ENCODE measurements at regions not wholly inside any gene's neighbourhood (a gene's known extent, or its start where the extent isn't known, plus 50 kb on each side); places are given as distances from the start of the nearest gene placed in this dataset.

DNA sequence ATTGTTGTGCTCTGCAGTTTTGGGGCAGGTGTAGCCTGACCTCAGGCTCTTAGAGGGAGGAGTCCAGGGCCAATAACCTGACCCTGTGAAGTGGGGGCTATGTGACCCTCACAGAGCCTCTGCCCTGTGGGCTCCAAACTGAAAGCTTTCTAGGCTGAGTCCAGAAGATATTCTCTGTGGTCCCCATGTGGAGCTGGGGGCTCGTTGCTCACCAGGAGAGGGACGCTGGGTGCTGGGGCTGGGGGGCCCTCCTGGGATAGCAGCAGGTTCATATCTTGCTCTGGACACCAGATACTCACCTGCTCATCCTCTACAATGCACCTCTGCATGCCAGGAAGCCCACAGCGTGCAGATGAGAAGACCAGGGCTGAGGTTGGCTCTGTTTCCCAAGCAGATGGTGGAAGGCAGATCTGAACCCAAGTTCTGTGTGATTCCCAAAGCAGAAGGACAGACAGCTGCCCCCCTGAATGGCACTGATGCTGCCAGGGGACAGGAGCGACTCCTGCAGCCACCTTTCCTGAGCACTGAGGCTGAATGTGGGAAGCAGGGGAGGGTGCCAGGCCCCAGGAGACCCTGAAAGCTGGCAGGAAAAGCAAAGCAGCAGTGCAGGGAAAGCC, 1022.0 kb downstream of the TBC1D22A start:
- no peak for DNase-seq
- intact Hi-C loops (cut with micrococcal nuclease): no loop called here
- CTCF ChIA-PET: no interaction called here
- H3K4me1 Mint-ChIP-seq (ENCODE audit: low read depth): no peaks in the 10 kb centered on the region
- peaks cover 3% of the 10 kb centered on the region for H3K9me3 Mint-ChIP-seq
- H3K4me3 Mint-ChIP-seq: no peak overlapping the region
- H3K27me3 Mint-ChIP-seq (ENCODE audit: low read depth): peaks cover 16% of the 10 kb centered on the region
- H3K27ac Mint-ChIP-seq: no peak overlapping the region
- H3K36me3 Mint-ChIP-seq (ENCODE audit: low read depth): no peaks in the 10 kb centered on the region

- Mint-ChIP-seq H3K27me3 (ENCODE audit: low read depth) (peaks cover 16% of the 10 kb centered on the region), H3K4me1 (ENCODE audit: low read depth) (no peaks in the 10 kb centered on the region), H3K27ac (no peak overlapping the region), H3K36me3 (ENCODE audit: low read depth) (no peaks in the 10 kb centered on the region), H3K9me3 (peaks cover 3% of the 10 kb centered on the region), H3K4me3 (no peak overlapping the region)
- CTCF ChIA-PET: no interaction called here
- no peak for DNase-seq
- intact Hi-C loops (cut with micrococcal nuclease): no loop called here
These were observed 1021.2 kb downstream of the TBC1D22A start for GRCh38 chr22:47783433-47784366.

GRCh38 chr22:47782328-47783075, 1020.1 kb downstream of the TBC1D22A start:
- Mint-ChIP-seq H3K27ac (no peak overlapping the region), H3K36me3 (ENCODE audit: low read depth) (no peaks in the 10 kb centered on the region), H3K4me3 (no peak overlapping the region), H3K27me3 (ENCODE audit: low read depth) (peaks cover 9% of the 10 kb centered on the region), H3K9me3 (peaks cover 3% of the 10 kb centered on the region), H3K4me1 (ENCODE audit: low read depth) (no peaks in the 10 kb centered on the region)
- CTCF ChIA-PET: no interaction called here
- no peak for DNase-seq
- intact Hi-C loops (cut with micrococcal nuclease): no loop called here

DNA sequence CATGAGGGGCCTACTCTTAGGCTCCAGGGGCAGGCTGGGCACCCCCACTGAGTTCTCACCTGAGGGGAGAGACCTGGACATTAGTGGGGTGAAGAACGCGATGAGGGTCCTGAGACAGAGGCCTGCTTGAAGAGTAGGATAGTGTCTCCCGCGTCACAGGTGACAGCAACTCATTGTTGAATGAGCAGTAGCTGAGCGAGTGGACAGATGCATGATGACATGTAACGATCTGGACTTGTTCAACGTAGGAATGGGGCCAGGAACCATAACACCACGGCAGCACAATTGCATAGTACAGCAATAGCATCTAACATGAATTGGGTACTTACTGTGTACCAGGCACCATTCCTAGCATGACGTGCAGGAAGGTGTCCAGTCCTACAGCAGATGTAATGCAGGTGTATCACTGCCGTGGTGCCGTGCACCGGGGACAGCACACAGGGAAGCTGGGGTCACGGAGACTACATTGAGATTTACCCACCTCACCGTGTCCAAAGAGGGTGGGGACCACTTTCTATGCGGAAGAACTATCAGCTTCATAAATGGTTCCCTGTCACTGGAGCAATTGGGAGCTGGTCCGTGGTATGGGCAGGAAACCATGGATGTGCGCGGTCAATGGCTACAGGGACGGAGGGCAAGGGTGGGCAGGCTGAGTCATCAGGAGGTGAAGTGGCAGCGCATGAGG, 1019.1 kb downstream of the TBC1D22A start:
- Mint-ChIP-seq H3K4me3 (no peak overlapping the region), H3K9me3 (peaks cover 3% of the 10 kb centered on the region), H3K36me3 (ENCODE audit: low read depth) (no peaks in the 10 kb centered on the region), H3K27ac (no peak overlapping the region), H3K27me3 (ENCODE audit: low read depth) (peaks cover 8% of the 10 kb centered on the region), H3K4me1 (ENCODE audit: low read depth) (no peaks in the 10 kb centered on the region)
- CTCF ChIA-PET: no interaction called here
- DNase-seq: no peak
- intact Hi-C loops (cut with micrococcal nuclease): no loop called here

- H3K9me3 Mint-ChIP-seq: peaks cover 3% of the 10 kb centered on the region
- no peak for DNase-seq
- CTCF ChIA-PET: no interaction called here
- no peaks in the 10 kb centered on the region for H3K36me3 Mint-ChIP-seq (ENCODE audit: low read depth)
- H3K27ac Mint-ChIP-seq: no peak overlapping the region
- H3K27me3 Mint-ChIP-seq (ENCODE audit: low read depth): peaks cover 8% of the 10 kb centered on the region
- no peaks in the 10 kb centered on the region for H3K4me1 Mint-ChIP-seq (ENCODE audit: low read depth)
- intact Hi-C loops (cut with micrococcal nuclease): no loop called here
- no peak overlapping the region for H3K4me3 Mint-ChIP-seq
These were observed 1018.6 kb downstream of the TBC1D22A start for GRCh38 chr22:47781024-47781423.

- H3K36me3 Mint-ChIP-seq (ENCODE audit: low read depth): no peaks in the 10 kb centered on the region
- H3K27ac Mint-ChIP-seq: no peak overlapping the region
- H3K27me3 Mint-ChIP-seq (ENCODE audit: low read depth): peaks cover 6% of the 10 kb centered on the region
- intact Hi-C loops (cut with micrococcal nuclease): no loop called here
- CTCF ChIA-PET: no interaction called here
- H3K4me1 Mint-ChIP-seq (ENCODE audit: low read depth): no peaks in the 10 kb centered on the region
- H3K9me3 Mint-ChIP-seq: peaks cover under 1% of the 10 kb centered on the region
- H3K4me3 Mint-ChIP-seq: no peak overlapping the region
- no peak for DNase-seq
These were observed 1017.9 kb downstream of the TBC1D22A start for GRCh38 chr22:47780281-47780875.

GRCh38 chr22:47779474-47779873, 1017.0 kb downstream of the TBC1D22A start:
- H3K27me3 Mint-ChIP-seq (ENCODE audit: low read depth): peaks cover 5% of the 10 kb centered on the region
- no peak for DNase-seq
- CTCF ChIA-PET: no interaction called here

DNA sequence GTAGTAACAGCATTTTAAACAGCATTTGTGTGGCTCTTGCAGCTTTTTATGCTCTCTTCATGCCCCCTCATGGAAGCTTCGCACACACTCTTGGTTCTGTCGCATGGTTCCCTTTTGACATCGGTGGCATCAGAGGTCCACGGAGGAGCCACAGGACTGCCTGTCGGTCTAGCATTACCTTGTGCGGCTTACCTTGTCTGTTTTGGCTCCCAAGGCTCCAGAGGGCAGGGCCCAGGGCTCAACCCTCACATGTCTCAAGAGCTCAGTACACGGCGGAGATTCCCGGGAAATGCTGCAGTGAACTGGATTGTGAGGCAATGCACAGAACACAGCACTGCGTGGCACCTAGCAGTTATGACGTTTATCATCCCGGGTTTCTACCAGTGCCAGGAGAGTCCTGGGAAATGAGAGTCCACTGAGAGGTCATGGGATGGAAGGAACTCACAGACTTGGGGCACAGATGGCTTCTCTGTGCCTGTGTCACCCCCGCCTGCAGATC, 1015.8 kb downstream of the TBC1D22A start:
- intact Hi-C loops (cut with micrococcal nuclease): no loop called here
- H3K27ac Mint-ChIP-seq: no peak overlapping the region
- H3K27me3 Mint-ChIP-seq (ENCODE audit: low read depth): peaks cover 5% of the 10 kb centered on the region
- no peaks in the 10 kb centered on the region for H3K9me3 Mint-ChIP-seq
- CTCF ChIA-PET: no interaction called here
- H3K4me1 Mint-ChIP-seq (ENCODE audit: low read depth): no peaks in the 10 kb centered on the region
- no peaks in the 10 kb centered on the region for H3K36me3 Mint-ChIP-seq (ENCODE audit: low read depth)
- H3K4me3 Mint-ChIP-seq: no peak overlapping the region
- DNase-seq: no peak

More at GRCh38 chr22:47779474-47779873, 1017.0 kb downstream of the TBC1D22A start:
- Mint-ChIP-seq H3K36me3 (ENCODE audit: low read depth) (no peaks in the 10 kb centered on the region), H3K9me3 (no peaks in the 10 kb centered on the region), H3K27ac (no peak overlapping the region), H3K4me3 (no peak overlapping the region), H3K4me1 (ENCODE audit: low read depth) (no peaks in the 10 kb centered on the region)
- intact Hi-C loops (cut with micrococcal nuclease): no loop called here

- CTCF ChIA-PET: no interaction called here
- Mint-ChIP-seq H3K4me1 (ENCODE audit: low read depth) (no peaks in the 10 kb centered on the region), H3K27me3 (ENCODE audit: low read depth) (peaks cover 5% of the 10 kb centered on the region), H3K4me3 (no peak overlapping the region), H3K36me3 (ENCODE audit: low read depth) (no peaks in the 10 kb centered on the region), H3K9me3 (no peaks in the 10 kb centered on the region), H3K27ac (no peak overlapping the region)
- no peak for DNase-seq
- intact Hi-C loops (cut with micrococcal nuclease): no loop called here
These were observed 1015.0 kb downstream of the TBC1D22A start for GRCh38 chr22:47777426-47777825.

DNA sequence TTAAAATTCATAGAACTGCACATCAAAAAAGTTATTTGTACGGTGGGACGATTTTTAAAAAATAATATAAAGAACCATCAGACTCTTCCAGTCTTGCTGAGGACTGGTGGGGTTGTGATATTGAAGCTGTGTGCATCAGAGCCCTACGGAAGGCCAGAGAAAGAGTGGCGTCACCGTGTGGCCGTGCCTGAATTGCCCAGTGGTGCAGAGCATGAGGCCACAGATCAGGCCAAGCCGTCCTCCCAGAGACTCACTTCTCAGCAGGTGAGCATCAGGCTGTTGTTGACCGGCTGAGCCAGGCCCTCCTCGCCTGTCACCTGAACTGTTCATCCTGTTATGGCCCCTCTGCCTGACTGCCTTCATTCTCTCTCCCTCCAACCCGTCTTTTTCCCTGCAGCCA, 1013.9 kb downstream of the TBC1D22A start:
- no peaks in the 10 kb centered on the region for H3K4me1 Mint-ChIP-seq (ENCODE audit: low read depth)
- H3K27me3 Mint-ChIP-seq (ENCODE audit: low read depth): peaks cover 2% of the 10 kb centered on the region
- no peaks in the 10 kb centered on the region for H3K36me3 Mint-ChIP-seq (ENCODE audit: low read depth)
- H3K27ac Mint-ChIP-seq: no peak overlapping the region
- no peak overlapping the region for H3K4me3 Mint-ChIP-seq
- intact Hi-C loops (cut with micrococcal nuclease): no loop called here
- DNase-seq: no peak
- H3K9me3 Mint-ChIP-seq: no peaks in the 10 kb centered on the region
- CTCF ChIA-PET: no interaction called here

DNA sequence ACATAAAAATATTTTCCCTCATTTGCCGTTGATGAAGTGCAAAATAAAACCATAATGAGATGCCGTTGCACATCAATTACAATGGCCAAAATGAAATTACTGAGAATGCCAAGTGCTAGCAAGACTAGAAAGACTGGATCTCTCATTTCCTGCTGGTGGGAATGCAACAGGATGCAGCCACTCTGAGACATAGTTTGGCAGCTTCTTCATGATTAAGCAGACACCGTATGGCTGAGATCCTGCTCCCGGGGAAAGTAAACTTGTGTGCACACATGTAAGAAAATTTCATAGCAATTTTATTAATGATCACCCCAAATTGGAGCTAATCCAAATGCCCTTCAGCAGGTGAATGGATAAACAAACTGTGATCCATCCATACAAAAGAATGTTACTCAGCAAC, 1013.2 kb downstream of the TBC1D22A start:
- Mint-ChIP-seq H3K4me3 (no peak overlapping the region), H3K27me3 (ENCODE audit: low read depth) (peaks cover 2% of the 10 kb centered on the region), H3K36me3 (ENCODE audit: low read depth) (no peaks in the 10 kb centered on the region), H3K4me1 (ENCODE audit: low read depth) (no peaks in the 10 kb centered on the region), H3K9me3 (no peaks in the 10 kb centered on the region), H3K27ac (no peak overlapping the region)
- no peak for DNase-seq
- intact Hi-C loops (cut with micrococcal nuclease): no loop called here
- CTCF ChIA-PET: no interaction called here

DNA sequence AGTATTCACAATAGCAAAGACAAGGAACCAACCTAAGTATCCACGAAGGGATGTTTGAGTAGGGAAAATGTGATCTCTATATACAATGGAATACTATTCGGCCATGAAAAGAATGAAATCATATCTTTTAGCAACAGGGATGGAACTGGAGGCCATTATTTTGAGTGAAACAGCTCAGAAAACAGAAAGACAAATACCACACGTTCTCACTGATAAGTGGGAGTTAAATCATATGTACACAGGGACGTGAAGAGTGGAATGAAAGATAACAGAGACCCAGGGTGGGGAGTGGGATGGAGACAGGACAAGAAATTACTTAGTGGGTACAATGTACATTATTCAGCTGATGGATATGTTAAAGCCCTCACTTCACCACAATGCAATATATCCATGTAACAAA, 1012.7 kb downstream of the TBC1D22A start:
- H3K4me3 Mint-ChIP-seq: no peak overlapping the region
- no peak for DNase-seq
- H3K27ac Mint-ChIP-seq: no peak overlapping the region
- CTCF ChIA-PET: no interaction called here
- H3K36me3 Mint-ChIP-seq (ENCODE audit: low read depth): no peaks in the 10 kb centered on the region
- H3K4me1 Mint-ChIP-seq (ENCODE audit: low read depth): no peaks in the 10 kb centered on the region
- H3K9me3 Mint-ChIP-seq: no peaks in the 10 kb centered on the region
- peaks cover 2% of the 10 kb centered on the region for H3K27me3 Mint-ChIP-seq (ENCODE audit: low read depth)
- intact Hi-C loops (cut with micrococcal nuclease): no loop called here

Measured in activated naive CD4-positive, alpha-beta T cell treated with anti-CD3 and anti-CD28 coated beads for 36 hours (primary cell).